ENCODE measurements at regions not wholly inside any gene's neighbourhood (a gene's known extent, or its start where the extent isn't known, plus 50 kb on each side); places are given as distances from the start of the nearest gene placed in this dataset.

- no peaks in the 10 kb centered on the region for H3K36me3 ChIP-seq (ENCODE audit: control insufficient read depth, insufficient read depth, low read length)
- TF ChIP-seq, protein P1, sequence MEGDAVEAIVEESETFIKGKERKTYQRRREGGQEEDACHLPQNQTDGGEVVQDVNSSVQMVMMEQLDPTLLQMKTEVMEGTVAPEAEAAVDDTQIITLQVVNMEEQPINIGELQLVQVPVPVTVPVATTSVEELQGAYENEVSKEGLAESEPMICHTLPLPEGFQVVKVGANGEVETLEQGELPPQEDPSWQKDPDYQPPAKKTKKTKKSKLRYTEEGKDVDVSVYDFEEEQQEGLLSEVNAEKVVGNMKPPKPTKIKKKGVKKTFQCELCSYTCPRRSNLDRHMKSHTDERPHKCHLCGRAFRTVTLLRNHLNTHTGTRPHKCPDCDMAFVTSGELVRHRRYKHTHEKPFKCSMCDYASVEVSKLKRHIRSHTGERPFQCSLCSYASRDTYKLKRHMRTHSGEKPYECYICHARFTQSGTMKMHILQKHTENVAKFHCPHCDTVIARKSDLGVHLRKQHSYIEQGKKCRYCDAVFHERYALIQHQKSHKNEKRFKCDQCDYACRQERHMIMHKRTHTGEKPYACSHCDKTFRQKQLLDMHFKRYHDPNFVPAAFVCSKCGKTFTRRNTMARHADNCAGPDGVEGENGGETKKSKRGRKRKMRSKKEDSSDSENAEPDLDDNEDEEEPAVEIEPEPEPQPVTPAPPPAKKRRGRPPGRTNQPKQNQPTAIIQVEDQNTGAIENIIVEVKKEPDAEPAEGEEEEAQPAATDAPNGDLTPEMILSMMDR (IDR thresholded peaks at IDR 0.05; ENCODE audit: insufficient read depth, low read length, severe bottlenecking), result no peak
- H3K27me3 ChIP-seq (ENCODE audit: control insufficient read depth, insufficient read depth, low read length), result no peaks in the 10 kb centered on the region
- DNase-seq (ENCODE audit: low read depth), result peak; percentile 99
- no peak overlapping the region for H3K4me3 ChIP-seq (ENCODE audit: low read depth, low read length)
- peak; percentile 94 for FAIRE-seq
These were observed 227.7 kb downstream of the MYLK4 start for GRCh38 chr6:2523061-2523460.

DNA sequence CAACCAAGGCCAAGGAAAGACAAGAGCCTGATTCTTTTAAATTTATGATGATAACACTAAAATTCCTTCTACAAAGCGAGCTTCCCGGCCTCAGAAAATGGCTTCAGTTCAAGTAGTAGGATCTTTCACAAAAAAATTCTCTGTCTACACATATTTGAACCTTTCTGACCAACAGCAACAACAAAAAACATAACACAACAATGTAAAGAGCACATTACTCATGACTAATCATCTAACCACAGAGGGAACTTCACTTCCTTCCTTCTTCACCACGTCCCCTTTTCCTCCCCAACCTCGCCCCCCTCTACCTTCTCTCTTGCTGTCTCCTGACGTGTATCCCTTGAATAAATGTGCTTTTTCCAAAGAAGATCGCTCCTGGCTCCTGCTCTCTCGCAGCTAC, 228.2 kb downstream of the MYLK4 start:
- Histone ChIP-seq H3K4me3 (ENCODE audit: low read depth, low read length) (no peak overlapping the region), H3K27me3 (ENCODE audit: control insufficient read depth, insufficient read depth, low read length) (no peaks in the 10 kb centered on the region), H3K36me3 (ENCODE audit: control insufficient read depth, insufficient read depth, low read length) (no peaks in the 10 kb centered on the region)
- TF ChIP-seq, protein P1 (IDR thresholded peaks at IDR 0.05; ENCODE audit: insufficient read depth, low read length, severe bottlenecking), result no peak
- DNase-seq (ENCODE audit: low read depth), result peak; percentile 94
- FAIRE-seq, result no peak

DNA sequence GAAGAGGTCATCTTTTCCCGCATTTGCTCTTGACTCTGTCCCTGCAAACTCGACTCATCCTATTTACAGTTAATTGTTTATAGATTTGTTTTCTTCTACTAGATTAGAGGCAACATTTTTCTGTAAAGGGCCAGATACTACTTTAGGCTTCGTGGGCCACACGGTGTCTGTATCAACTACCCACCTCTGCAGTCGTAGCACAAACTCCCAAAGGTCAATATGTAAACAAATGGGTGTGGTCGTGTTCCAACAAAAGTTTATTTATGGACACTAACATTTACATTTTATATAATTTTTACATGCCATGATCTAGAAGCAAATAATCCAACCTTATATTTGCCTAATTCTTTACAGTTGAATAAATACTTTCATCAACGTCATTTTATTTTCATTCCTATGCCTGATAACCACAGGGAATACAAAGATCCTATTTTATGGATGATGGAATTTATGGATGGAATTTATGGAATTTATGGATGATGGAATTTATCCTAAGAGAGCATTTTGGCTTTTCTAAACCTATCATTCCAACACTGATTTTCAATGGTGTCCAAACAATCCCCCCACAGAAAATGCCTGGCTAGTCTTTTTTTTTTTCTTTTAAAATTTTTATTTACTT, 232.8 kb downstream of the MYLK4 start:
- TF ChIP-seq, protein P1 (IDR thresholded peaks at IDR 0.05; ENCODE audit: insufficient read depth, low read length, severe bottlenecking), result no peak
- FAIRE-seq, result no peak

DNA sequence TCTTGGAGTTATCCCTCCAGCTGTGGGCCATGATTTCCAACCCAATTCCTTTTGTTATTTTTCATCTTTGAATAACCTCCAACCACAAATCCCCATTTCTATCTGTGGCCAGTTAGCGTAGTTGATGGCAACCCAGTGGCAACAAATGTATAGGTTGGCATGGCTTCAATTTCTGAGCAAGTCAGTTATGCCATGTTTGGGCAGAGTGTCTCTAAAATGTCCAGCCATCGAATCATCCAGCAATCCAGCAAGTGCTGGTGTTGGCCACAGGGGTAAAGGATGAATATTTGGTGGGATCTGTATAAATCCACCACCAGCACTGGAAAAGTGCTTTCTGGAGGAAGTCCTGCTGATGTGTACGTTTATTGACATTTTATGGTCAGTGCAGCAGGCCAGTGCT, 233.3 kb downstream of the MYLK4 start:
- FAIRE-seq (peak; percentile 13), DNase-seq (ENCODE audit: low read depth) (no peak)
- TF ChIP-seq, protein P1 (IDR thresholded peaks at IDR 0.05; ENCODE audit: insufficient read depth, low read length, severe bottlenecking), result no peak
- no peak overlapping the region for H3K4me3 ChIP-seq (ENCODE audit: low read depth, low read length)
- H3K27me3 ChIP-seq (ENCODE audit: control insufficient read depth, insufficient read depth, low read length), result no peaks in the 10 kb centered on the region
- H3K36me3 ChIP-seq (ENCODE audit: control insufficient read depth, insufficient read depth, low read length), result no peaks in the 10 kb centered on the region

More for the DNA sequence above, 232.8 kb downstream of the MYLK4 start:
- DNase-seq (ENCODE audit: low read depth), result no peak
- Histone ChIP-seq H3K4me3 (ENCODE audit: low read depth, low read length) (no peak overlapping the region), H3K36me3 (ENCODE audit: control insufficient read depth, insufficient read depth, low read length) (no peaks in the 10 kb centered on the region), H3K27me3 (ENCODE audit: control insufficient read depth, insufficient read depth, low read length) (no peaks in the 10 kb centered on the region)

GRCh38 chr6:2516059-2516458, 234.7 kb downstream of the MYLK4 start:
- Histone ChIP-seq H3K4me3 (ENCODE audit: low read depth, low read length) (no peak overlapping the region), H3K36me3 (ENCODE audit: control insufficient read depth, insufficient read depth, low read length) (no peaks in the 10 kb centered on the region), H3K27me3 (ENCODE audit: control insufficient read depth, insufficient read depth, low read length) (no peaks in the 10 kb centered on the region)
- DNase-seq (ENCODE audit: low read depth) (no peak), FAIRE-seq (no peak)
- TF ChIP-seq, protein P1 (IDR thresholded peaks at IDR 0.05; ENCODE audit: insufficient read depth, low read length, severe bottlenecking), result no peak

- H3K36me3 ChIP-seq (ENCODE audit: control insufficient read depth, insufficient read depth, low read length), result no peaks in the 10 kb centered on the region
- DNase-seq (ENCODE audit: low read depth) (no peak), FAIRE-seq (peak; percentile 75)
- no peaks in the 10 kb centered on the region for H3K27me3 ChIP-seq (ENCODE audit: control insufficient read depth, insufficient read depth, low read length)
- TF ChIP-seq, protein P1 (IDR thresholded peaks at IDR 0.05; ENCODE audit: insufficient read depth, low read length, severe bottlenecking), result no peak
- no peak overlapping the region for H3K4me3 ChIP-seq (ENCODE audit: low read depth, low read length)
These were observed 235.7 kb downstream of the MYLK4 start for GRCh38 chr6:2514965-2515543.
